GM10266 (cell line): ENCODE measurements at regions not wholly inside any gene's neighbourhood (a gene's known extent, or its start where the extent isn't known, plus 50 kb on each side); places are given as distances from the start of the nearest gene placed in this dataset.

Experiments used
- DNase-seq: peaks from one replicate; pipeline ENCODE4 v3.0.0; 2012; ENCODE audit errors: extremely low spot score
- TF ChIP-seq, protein P1 (sequence below): IDR thresholded peaks from 2 replicates; pipeline ENCODE4 v1.5.1; 2012; ENCODE audit warnings: mild to moderate bottlenecking, low read depth; ENCODE audit not compliant: control insufficient read depth, insufficient read depth; ENCODE audit errors: missing control alignments

DNA sequence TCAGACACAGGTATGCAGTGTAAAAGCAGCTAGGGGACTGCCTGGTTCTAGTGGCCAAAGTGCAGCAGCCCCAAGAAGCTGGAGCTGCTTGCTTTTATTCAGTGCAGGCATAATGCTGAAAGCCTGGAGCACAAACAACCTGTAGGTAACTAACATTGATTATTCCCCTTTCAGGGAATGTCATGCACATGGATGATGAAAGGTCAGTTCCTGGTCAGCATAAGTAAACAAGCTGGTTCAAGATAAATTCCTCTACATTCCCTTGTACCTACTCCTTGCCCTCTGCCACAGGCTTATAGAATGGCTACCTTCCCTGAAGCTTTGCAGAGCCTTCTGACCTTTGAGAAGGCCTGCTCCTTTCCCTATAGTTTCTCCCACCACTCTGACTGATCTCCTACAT is 1318.5 kb upstream of the ADGRL3 start:
- DNase-seq, result no peak
- TF ChIP-seq, protein P1, sequence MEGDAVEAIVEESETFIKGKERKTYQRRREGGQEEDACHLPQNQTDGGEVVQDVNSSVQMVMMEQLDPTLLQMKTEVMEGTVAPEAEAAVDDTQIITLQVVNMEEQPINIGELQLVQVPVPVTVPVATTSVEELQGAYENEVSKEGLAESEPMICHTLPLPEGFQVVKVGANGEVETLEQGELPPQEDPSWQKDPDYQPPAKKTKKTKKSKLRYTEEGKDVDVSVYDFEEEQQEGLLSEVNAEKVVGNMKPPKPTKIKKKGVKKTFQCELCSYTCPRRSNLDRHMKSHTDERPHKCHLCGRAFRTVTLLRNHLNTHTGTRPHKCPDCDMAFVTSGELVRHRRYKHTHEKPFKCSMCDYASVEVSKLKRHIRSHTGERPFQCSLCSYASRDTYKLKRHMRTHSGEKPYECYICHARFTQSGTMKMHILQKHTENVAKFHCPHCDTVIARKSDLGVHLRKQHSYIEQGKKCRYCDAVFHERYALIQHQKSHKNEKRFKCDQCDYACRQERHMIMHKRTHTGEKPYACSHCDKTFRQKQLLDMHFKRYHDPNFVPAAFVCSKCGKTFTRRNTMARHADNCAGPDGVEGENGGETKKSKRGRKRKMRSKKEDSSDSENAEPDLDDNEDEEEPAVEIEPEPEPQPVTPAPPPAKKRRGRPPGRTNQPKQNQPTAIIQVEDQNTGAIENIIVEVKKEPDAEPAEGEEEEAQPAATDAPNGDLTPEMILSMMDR, result no peak

DNA sequence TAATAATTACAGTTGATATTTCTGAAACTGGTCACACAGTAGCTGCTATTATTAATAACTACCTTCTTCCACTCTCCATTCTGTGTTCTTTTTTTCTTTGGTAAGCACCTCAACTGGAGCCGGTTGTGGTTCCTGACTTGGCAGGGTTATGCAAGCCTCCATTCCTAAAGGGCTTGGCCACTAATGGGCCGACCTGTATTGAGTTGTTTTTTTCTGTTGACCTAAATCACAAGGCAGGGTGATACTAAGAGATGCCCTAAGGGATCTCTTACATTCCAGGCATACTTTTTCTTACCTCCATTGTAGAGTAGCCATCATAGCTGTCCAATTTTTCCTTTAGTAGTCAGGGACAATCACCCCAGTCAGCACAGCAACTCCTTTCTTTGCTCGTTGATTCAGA is 1295.8 kb upstream of the ADGRL3 start:
- DNase-seq, result no peak
- TF ChIP-seq, protein P1, result no peak

DNA sequence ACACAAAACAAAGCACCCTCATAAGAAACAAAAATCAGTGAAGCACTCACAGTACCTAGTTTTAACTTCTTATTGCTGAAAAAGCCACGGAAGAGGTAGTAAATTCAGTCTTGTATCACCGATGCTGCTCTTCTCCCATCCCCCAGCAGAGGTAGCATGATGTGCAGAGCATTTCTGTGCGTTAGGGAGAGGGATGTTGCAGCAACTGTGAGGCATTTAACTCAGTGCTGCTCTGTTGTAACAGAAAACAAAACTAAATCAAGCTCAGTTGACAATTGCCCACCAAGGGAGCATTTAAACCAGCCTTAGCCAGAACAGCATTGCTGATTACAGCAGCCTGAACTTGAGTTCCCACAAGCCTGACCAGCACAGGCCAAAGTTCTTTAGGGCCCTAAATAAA is 1279.7 kb upstream of the ADGRL3 start:
- TF ChIP-seq, protein P1, result no peak
- no peak for DNase-seq

DNA sequence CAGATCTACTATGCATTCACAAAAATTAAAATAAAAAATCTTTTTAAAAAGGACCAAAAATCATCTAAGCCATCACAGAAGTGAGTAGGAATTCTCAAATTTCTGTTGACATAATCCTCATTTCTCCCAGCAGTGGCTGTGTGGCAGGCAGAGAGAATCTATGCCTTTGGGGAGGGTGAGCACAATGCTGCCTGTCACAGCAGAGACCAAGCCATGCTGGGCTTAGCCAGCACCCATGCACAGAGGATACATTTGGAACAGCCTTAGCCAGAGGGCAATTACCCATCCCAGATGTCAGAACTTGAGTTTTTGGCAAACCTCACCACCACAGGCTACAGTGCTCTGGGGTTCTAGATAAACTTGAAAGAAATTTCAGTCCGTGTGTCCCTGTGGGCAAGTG is 1274.8 kb upstream of the ADGRL3 start:
- no peak for DNase-seq
- TF ChIP-seq, protein P1, result no peak

DNA sequence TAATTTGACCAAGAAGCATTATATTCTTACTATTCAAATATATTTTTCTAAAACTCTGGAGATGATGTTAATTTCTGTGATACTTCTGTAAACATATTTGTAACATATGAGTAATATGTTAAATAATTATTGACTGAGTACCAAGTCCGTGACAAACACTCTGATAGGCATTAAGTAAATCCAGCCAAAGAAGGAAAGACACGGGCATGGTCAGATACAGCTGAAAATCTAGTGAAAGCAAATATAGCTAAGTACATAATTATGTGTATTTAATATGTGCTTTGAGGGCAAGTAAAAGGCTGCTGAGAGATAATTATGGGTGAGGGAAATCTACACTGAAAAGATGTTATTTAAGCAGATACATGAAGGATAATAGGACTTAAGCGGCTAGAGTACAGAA is 1263.6 kb upstream of the ADGRL3 start:
- TF ChIP-seq, protein P1, result no peak
- no peak for DNase-seq

DNA sequence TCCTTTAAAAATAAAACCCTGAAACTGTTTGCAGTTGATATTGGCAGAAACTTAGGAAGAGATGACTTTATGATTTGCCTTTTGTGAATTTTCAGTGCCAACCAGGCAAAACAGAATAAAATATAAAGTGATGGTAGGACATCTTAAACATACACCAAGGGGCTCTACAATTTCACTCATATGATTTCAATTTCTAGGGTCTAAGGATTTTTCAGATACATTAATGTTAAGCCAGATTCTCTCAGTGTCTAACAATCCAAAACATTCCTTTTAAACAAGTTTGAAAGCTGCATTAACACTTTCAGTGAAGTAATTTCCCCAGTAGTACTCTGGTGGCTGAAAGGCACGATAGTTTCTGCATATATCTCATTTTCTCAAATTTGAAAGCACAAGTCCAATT is 1262.0 kb upstream of the ADGRL3 start:
- DNase-seq, result no peak
- TF ChIP-seq, protein P1, result no peak

DNA sequence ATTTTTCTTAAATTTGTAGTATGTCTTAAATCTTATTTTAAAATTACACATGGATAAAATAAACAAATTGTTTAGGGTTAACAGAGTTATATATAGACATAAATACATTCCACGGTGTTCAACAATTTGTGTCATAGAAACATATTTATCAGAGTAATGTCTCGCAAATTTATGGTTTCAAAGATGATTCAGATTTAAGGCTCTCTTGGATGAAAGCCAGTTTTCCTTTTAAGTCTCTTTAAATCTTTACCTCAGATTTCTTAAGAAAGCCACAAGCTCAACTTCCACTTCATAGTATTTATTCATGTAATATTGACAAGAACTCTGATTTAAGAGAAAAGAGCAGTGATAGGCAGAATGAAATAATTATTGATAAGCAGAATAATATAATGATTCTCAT is 1254.8 kb upstream of the ADGRL3 start:
- TF ChIP-seq, protein P1, result no peak
- no peak for DNase-seq
